Vagina (tissue), 2 donors: ENCODE measurements at regions not wholly inside any gene's neighbourhood (a gene's known extent, or its start where the extent isn't known, plus 50 kb on each side); places are given as distances from the start of the nearest gene placed in this dataset.

Experiments used
- DNase-seq, 2 donors: peaks; one replicate each; pipeline ENCODE4 v3.0.0-alpha.2; 2017; ENCODE audit errors: extremely low spot score in 2 of 2
- H3K27ac ChIP-seq: fragments of 200-600 bp; sonication (generic); one replicate; pipeline ENCODE4 v1.5.1; 2019
- H3K27me3 ChIP-seq: fragments of 200-600 bp; sonication (generic); one replicate; pipeline ENCODE4 v1.5.1; 2019
- H3K36me3 ChIP-seq, 2 donors: fragments of 200-600 bp; sonication (generic); one replicate each; pipeline ENCODE4 v1.5.1; 2017 to 2019
- H3K4me1 ChIP-seq: fragments of 200-600 bp; sonication (generic); one replicate; pipeline ENCODE4 v1.5.1; 2019
- H3K4me3 ChIP-seq, 2 donors: fragments of 200-600 bp; sonication (generic); 1 replicate in 1 of 2; 2 replicates in 1 of 2; pipeline ENCODE4 v1.5.1; 2016 to 2019
- H3K9me3 ChIP-seq: fragments of 200-600 bp; sonication (generic); one replicate; pipeline ENCODE4 v1.5.1; 2019
- CTCF ChIP-seq, 3 experiments: fragments of 450-650 bp in 2 of 3; fragments of 200-600 bp in 1 of 3; sonication (generic) in 1 of 3; IDR thresholded peaks; one replicate each; pipeline ENCODE4 v1.5.1; 2017 to 2019; ENCODE audit warnings: antibody characterized with exemption in 3 of 3, mild to moderate bottlenecking in 2 of 3, moderate library complexity in 2 of 3
- POLR2A ChIP-seq, 2 donors: fragments of 450-650 bp; IDR thresholded peaks; one replicate each; pipeline ENCODE4 v1.6.1; 2017; ENCODE audit warnings: antibody characterized with exemption in 2 of 2, mild to moderate bottlenecking in 2 of 2, moderate library complexity in 2 of 2
- POLR2AphosphoS5 ChIP-seq, 2 donors: sonication (generic); formaldehyde crosslinking; IDR thresholded peaks; one replicate each; pipeline ENCODE4 v1.9.0; 2017; ENCODE audit warnings: antibody characterized with exemption in 2 of 2, mild to moderate bottlenecking in 2 of 2, low read depth in 1 of 2; ENCODE audit not compliant: insufficient read depth in 1 of 2
- intact Hi-C: fragments of 100-400 bp; cut with DNase I; formaldehyde crosslinking; loops from one replicate; pipeline ENCODE4 v1.15.1; 2023

GRCh38 chr5:57841676-57842363 lies 359.2 kb upstream of the ACTBL2 start:
- TF ChIP-seq CTCF (IDR thresholded peaks at IDR 0.05) (no peak), POLR2A (IDR thresholded peaks at IDR 0.05) (no peak), POLR2AphosphoS5 (IDR thresholded peaks at IDR 0.05; ENCODE audit: insufficient read depth in 1 of 2, low read depth in 1 of 2) (peak in 1 of 2 donors; percentile 33)
- Histone ChIP-seq H3K27ac (no peak overlapping the region), H3K36me3 (no peaks in the 10 kb centered on the region), H3K9me3 (no peaks in the 10 kb centered on the region), H3K27me3 (no peaks in the 10 kb centered on the region), H3K4me1 (peaks cover 29% of the 10 kb centered on the region), H3K4me3 (no peak overlapping the region)
- no peak for DNase-seq
- intact Hi-C loops, result no loop called here

GRCh38 chr5:57839437-57840079 lies 356.9 kb upstream of the ACTBL2 start:
- intact Hi-C loops, result no loop called here

GRCh38 chr5:57839025-57839424 lies 356.4 kb upstream of the ACTBL2 start:
- intact Hi-C loops, result no loop called here
- Histone ChIP-seq H3K27ac (no peak overlapping the region), H3K36me3 (no peaks in the 10 kb centered on the region), H3K9me3 (no peaks in the 10 kb centered on the region), H3K27me3 (no peaks in the 10 kb centered on the region), H3K4me3 (no peak overlapping the region), H3K4me1 (peaks cover 36% of the 10 kb centered on the region)
- TF ChIP-seq CTCF (IDR thresholded peaks at IDR 0.05) (no peak), POLR2A (IDR thresholded peaks at IDR 0.05) (no peak), POLR2AphosphoS5 (IDR thresholded peaks at IDR 0.05; ENCODE audit: insufficient read depth in 1 of 2, low read depth in 1 of 2) (no peak)
- DNase-seq, result no peak

More at GRCh38 chr5:57839437-57840079, 356.9 kb upstream of the ACTBL2 start:
- TF ChIP-seq POLR2AphosphoS5 (IDR thresholded peaks at IDR 0.05; ENCODE audit: insufficient read depth in 1 of 2, low read depth in 1 of 2) (no peak), CTCF (IDR thresholded peaks at IDR 0.05) (no peak), POLR2A (IDR thresholded peaks at IDR 0.05) (no peak)
- Histone ChIP-seq H3K9me3 (no peaks in the 10 kb centered on the region), H3K4me1 (peaks cover 36% of the 10 kb centered on the region), H3K4me3 (no peak overlapping the region), H3K27me3 (no peaks in the 10 kb centered on the region), H3K27ac (no peak overlapping the region), H3K36me3 (no peaks in the 10 kb centered on the region)
- no peak for DNase-seq

GRCh38 chr5:57836921-57837320 lies 354.3 kb upstream of the ACTBL2 start:
- Histone ChIP-seq H3K27ac (no peak overlapping the region), H3K27me3 (no peaks in the 10 kb centered on the region), H3K36me3 (no peaks in the 10 kb centered on the region), H3K4me3 (no peak overlapping the region), H3K9me3 (no peaks in the 10 kb centered on the region), H3K4me1 (peaks cover 36% of the 10 kb centered on the region)
- intact Hi-C loops, result no loop called here
- TF ChIP-seq CTCF (IDR thresholded peaks at IDR 0.05) (no peak), POLR2A (IDR thresholded peaks at IDR 0.05) (no peak), POLR2AphosphoS5 (IDR thresholded peaks at IDR 0.05; ENCODE audit: insufficient read depth in 1 of 2, low read depth in 1 of 2) (no peak)
- no peak for DNase-seq

GRCh38 chr5:57836331-57836730 lies 353.7 kb upstream of the ACTBL2 start:
- no peak for TF ChIP-seq CTCF (IDR thresholded peaks at IDR 0.05)
- H3K9me3 ChIP-seq, result no peaks in the 10 kb centered on the region
- no peak overlapping the region for H3K4me3 ChIP-seq
- no peak for DNase-seq
- H3K36me3 ChIP-seq, result no peaks in the 10 kb centered on the region
- no peaks in the 10 kb centered on the region for H3K27me3 ChIP-seq
- H3K27ac ChIP-seq, result no peak overlapping the region
- peaks cover 30% of the 10 kb centered on the region for H3K4me1 ChIP-seq
- intact Hi-C loops, result no loop called here
